OCI-LY3 (cell line): ENCODE measurements at regions not wholly inside any gene's neighbourhood (a gene's known extent, or its start where the extent isn't known, plus 50 kb on each side); places are given as distances from the start of the nearest gene placed in this dataset.
"Not testable (repeated sequence)": the region's sequence is repeated elsewhere in the genome, so short reads cannot be mapped to it uniquely, and the experiment has no call there.

Experiments used
- H2AFZ ChIP-seq: fragments of 200-600, 300-600 bp; shearing (Covaris generic); 2 replicates; pipeline ENCODE4 v1.6.0; 2014; ENCODE audit warnings: antibody characterized with exemption, low read depth, low read length
- H3K27ac ChIP-seq: fragments of 200-600, 300-600 bp; sonication (generic); 2 replicates; pipeline ENCODE4 v1.5.1; 2014; ENCODE audit warnings: mild to moderate bottlenecking, low read length, moderate library complexity, mixed read lengths
- H3K27me3 ChIP-seq: fragments of 200-600, 300-600 bp; sonication (generic); 2 replicates; pipeline ENCODE4 v1.6.1; 2014; ENCODE audit warnings: low read depth, low read length, mixed read lengths
- H3K36me3 ChIP-seq: fragments of 200-600, 300-600 bp; sonication (generic); replicated peaks from 2 replicates; pipeline ENCODE3; 2014; ENCODE audit warnings: low read depth, low read length, mixed read lengths
- H3K4me1 ChIP-seq: fragments of 300-600, 200-600 bp; sonication (generic); 2 replicates; pipeline ENCODE4 v1.6.1; 2014; ENCODE audit warnings: low read length, mixed read lengths
- H3K4me2 ChIP-seq: fragments of 200-600, 300-600 bp; sonication (generic); 2 replicates; pipeline ENCODE4 v1.6.1; 2014; ENCODE audit warnings: low read length, mixed read lengths
- H3K4me3 ChIP-seq: fragments of 300-600, 200-600 bp; sonication (generic); 2 replicates; pipeline ENCODE4 v1.5.1; 2014; ENCODE audit warnings: antibody characterized with exemption, mild to moderate bottlenecking, low read length, moderate library complexity
- H3K79me2 ChIP-seq: fragments of 300-600, 200-600 bp; shearing (Covaris generic); 2 replicates; pipeline ENCODE4 v1.6.1; 2014; ENCODE audit warnings: mild to moderate bottlenecking, low read length, mixed read lengths
- H3K9ac ChIP-seq: fragments of 300-600, 200-600 bp; shearing (Covaris generic); 2 replicates; pipeline ENCODE4 v1.6.0; 2014; ENCODE audit warnings: mild to moderate bottlenecking, low read length, moderate library complexity
- H3K9me3 ChIP-seq: fragments of 200-600, 300-600 bp; shearing (Covaris generic); 2 replicates; pipeline ENCODE4 v1.6.1; 2014; ENCODE audit warnings: low read length, mixed read lengths; ENCODE audit not compliant: insufficient read depth
- H4K20me1 ChIP-seq: fragments of 200-600, 300-600 bp; sonication (generic); 2 replicates; pipeline ENCODE4 v1.6.1; 2016; ENCODE audit warnings: low read length, mixed read lengths; ENCODE audit not compliant: insufficient read depth
- EZH2phosphoT487 ChIP-seq: fragments of 200-600 bp; shearing (Covaris generic); IDR thresholded peaks from 2 replicates; pipeline ENCODE4 v1.6.1; 2018; ENCODE audit warnings: antibody characterized with exemption, mixed run types, low read depth
- TF ChIP-seq, protein P1 (sequence below): fragments of 200-600, 300-600 bp; sonication (generic); IDR thresholded peaks from 2 replicates; pipeline ENCODE4 v1.5.1; 2014; ENCODE audit warnings: antibody characterized with exemption, low read length, low read depth

DNA sequence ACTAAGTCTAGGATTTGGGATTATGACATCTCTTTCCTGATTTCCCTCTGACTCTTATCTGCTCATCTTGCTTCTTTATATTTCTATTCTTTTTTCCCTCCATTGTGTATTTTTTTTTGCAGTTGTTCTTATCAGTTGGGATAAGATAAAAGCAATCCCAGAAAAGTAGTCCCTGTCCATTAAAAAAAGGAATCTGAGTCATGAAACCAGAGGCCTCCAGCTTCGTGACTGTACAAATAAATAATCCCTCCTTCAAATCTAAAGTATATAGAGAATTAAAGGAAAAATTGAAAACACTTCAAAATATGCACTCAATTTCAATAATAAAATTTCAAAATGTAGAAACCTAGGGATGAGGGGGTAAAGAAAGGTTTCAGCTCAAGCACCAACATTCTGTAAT is 317.8 kb upstream of the NT5E start:
- Histone ChIP-seq H3K4me3 (no peak overlapping the region), H3K4me1 (no peaks in the 10 kb centered on the region), H3K79me2 (no peaks in the 10 kb centered on the region), H3K27me3 (no peaks in the 10 kb centered on the region), H3K36me3 (no peaks in the 10 kb centered on the region), H3K9ac (no peak overlapping the region), H3K4me2 (no peak overlapping the region), H3K9me3 (no peaks in the 10 kb centered on the region), H2AFZ (no peak overlapping the region), H4K20me1 (no peaks in the 10 kb centered on the region), H3K27ac (no peak overlapping the region)
- TF ChIP-seq, protein P1, sequence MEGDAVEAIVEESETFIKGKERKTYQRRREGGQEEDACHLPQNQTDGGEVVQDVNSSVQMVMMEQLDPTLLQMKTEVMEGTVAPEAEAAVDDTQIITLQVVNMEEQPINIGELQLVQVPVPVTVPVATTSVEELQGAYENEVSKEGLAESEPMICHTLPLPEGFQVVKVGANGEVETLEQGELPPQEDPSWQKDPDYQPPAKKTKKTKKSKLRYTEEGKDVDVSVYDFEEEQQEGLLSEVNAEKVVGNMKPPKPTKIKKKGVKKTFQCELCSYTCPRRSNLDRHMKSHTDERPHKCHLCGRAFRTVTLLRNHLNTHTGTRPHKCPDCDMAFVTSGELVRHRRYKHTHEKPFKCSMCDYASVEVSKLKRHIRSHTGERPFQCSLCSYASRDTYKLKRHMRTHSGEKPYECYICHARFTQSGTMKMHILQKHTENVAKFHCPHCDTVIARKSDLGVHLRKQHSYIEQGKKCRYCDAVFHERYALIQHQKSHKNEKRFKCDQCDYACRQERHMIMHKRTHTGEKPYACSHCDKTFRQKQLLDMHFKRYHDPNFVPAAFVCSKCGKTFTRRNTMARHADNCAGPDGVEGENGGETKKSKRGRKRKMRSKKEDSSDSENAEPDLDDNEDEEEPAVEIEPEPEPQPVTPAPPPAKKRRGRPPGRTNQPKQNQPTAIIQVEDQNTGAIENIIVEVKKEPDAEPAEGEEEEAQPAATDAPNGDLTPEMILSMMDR, result no peak
- no peak for TF ChIP-seq EZH2phosphoT487

DNA sequence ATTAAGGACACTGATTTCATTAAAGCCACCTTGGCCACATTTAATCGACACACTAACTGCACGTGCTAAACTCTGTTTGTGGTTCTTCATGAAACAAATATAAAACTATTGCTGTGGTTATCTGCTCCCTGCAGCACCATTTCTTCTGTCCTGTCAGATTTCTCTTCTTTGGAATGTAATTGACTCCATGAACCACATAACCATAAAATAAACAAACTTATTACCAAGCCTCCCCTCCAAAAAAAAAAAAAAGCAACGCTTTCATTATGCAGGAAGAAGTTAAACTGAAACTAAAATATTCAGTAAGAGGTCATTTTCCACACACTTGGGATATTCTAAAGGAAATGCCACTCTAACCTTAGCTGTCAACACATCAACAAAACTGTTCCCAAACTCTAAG is 319.1 kb upstream of the NT5E start:
- Histone ChIP-seq H3K4me3 (no peak overlapping the region), H4K20me1 (no peaks in the 10 kb centered on the region), H3K9me3 (no peaks in the 10 kb centered on the region), H3K9ac (no peak overlapping the region), H3K79me2 (no peaks in the 10 kb centered on the region), H3K27me3 (no peaks in the 10 kb centered on the region), H3K4me1 (0 out of 2 replicates have a peak, but pooled peaks cover 3% of the 10 kb centered on the region), H2AFZ (no peak overlapping the region), H3K4me2 (no peak overlapping the region), H3K36me3 (no peaks in the 10 kb centered on the region), H3K27ac (no peak overlapping the region)
- TF ChIP-seq, protein P1, result no peak
- no peak for TF ChIP-seq EZH2phosphoT487

DNA sequence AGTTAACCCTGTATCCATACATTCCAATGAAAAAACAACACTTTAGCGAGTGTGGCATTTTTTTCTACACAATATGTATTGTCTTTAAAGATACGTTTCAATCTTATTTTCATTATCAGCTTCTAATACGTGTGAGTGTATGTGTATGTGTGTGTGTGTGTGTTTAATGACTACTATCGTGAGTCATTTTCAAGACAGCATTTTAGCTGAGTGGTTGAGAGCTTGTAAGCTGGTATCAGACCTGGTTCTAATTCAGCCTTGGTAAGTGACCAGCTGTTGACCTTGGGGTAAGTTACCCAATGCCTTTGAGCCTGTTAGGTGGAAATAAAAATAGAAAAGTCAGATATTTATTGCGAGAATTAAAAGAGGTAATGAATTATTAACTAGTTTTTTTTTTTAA is 320.0 kb upstream of the NT5E start:
- Histone ChIP-seq H3K4me3 (no peak overlapping the region), H3K9ac (no peak overlapping the region), H3K36me3 (no peaks in the 10 kb centered on the region), H3K4me2 (no peak overlapping the region), H3K27ac (no peak overlapping the region), H3K27me3 (no peaks in the 10 kb centered on the region), H3K4me1 (0 out of 2 replicates have a peak, but pooled peaks cover 3% of the 10 kb centered on the region), H2AFZ (no peak overlapping the region), H3K79me2 (no peaks in the 10 kb centered on the region), H4K20me1 (no peaks in the 10 kb centered on the region), H3K9me3 (no peaks in the 10 kb centered on the region)
- TF ChIP-seq, protein P1, result no peak
- no peak for TF ChIP-seq EZH2phosphoT487

DNA sequence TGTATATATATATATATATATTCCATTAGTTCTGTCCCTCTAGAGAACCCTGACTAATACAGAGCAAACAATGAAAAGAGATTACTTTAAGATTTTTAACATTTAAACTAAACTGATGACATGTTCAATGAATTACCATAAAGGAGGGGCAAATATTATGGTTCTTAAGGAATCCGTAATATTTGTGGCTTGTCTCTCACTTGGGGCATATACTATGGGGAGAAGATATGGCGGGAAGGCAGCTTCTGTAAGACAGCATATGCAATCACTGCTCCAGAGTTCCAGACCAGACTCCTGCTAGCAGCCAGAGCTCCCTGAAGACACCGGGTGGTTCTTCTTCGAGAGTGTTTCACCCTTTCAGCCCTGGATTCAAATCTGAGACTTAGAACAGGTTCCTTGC is 321.1 kb upstream of the NT5E start:
- H3K9me3 ChIP-seq, result no peaks in the 10 kb centered on the region
- no peak overlapping the region for H3K4me3 ChIP-seq
- no peaks in the 10 kb centered on the region for H4K20me1 ChIP-seq
- no peaks in the 10 kb centered on the region for H3K36me3 ChIP-seq
- H3K4me2 ChIP-seq, result no peak overlapping the region
- 0 out of 2 replicates have a peak, but pooled peaks cover 3% of the 10 kb centered on the region for H3K4me1 ChIP-seq
- H3K27ac ChIP-seq, result no peak overlapping the region
- no peak overlapping the region for H2AFZ ChIP-seq
- TF ChIP-seq EZH2phosphoT487, result no peak
- TF ChIP-seq, protein P1, result no peak
- H3K9ac ChIP-seq, result no peak overlapping the region
- no peaks in the 10 kb centered on the region; the same call in 1 of the 2 replicates for H3K27me3 ChIP-seq
- H3K79me2 ChIP-seq, result no peaks in the 10 kb centered on the region

DNA sequence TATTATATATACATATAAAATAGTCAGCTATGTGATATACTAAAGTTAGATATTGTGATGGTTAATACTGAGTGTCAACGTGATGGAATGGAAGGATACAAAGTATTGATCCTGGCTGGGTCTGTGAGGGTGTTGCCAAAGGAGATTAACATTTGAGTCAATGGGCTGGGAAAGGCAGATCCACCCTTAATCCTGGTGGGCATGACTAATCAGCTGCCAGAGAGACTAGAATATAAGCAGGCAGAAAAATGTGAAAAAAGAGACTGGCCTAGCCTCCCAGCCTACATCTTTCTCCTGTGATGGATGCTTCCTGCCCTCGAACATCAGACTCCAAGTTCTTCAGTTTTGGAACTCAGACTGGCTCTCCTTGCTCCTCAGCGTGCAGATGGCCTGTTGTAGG is 321.6 kb upstream of the NT5E start:
- H4K20me1 ChIP-seq, H3K27ac ChIP-seq, H3K9me3 ChIP-seq, H3K27me3 ChIP-seq, H3K4me2 ChIP-seq, H3K4me3 ChIP-seq, H2AFZ ChIP-seq, H3K4me1 ChIP-seq, H3K79me2 ChIP-seq, H3K36me3 ChIP-seq, H3K9ac ChIP-seq: not testable (repeated sequence)
